IMR-90 (cell line): ENCODE measurements at regions not wholly inside any gene's neighbourhood (a gene's known extent, or its start where the extent isn't known, plus 50 kb on each side); places are given as distances from the start of the nearest gene placed in this dataset.

Source experiments
- ATAC-seq: fragments of 200-7000 bp; cut with Tn5 transposase; 2 replicates; pipeline ENCODE4 v1.9.1; 2020; ENCODE audit warnings: low read depth, mild to moderate bottlenecking, moderate library complexity
- BruUV-seq: library from RNA; stranded (reverse); fragments of 400-500 nt; replicated peaks from 2 replicates; lab custom pipeline; 2021; lab: Mats Ljungman, UMichigan
- CTCF ChIA-PET: fragments of 300-600 bp; formaldehyde crosslinking; extraction: SDS; loops from one replicate; lab custom pipeline; 2021; ENCODE audit warnings: antibody characterized with exemption; lab: Yijun Ruan, JAX
- POLR2A ChIA-PET: fragments of 300-600 bp; sonication (Branson Sonifier 250); formaldehyde crosslinking; loops from one replicate; lab custom pipeline; 2022; ENCODE audit warnings: antibody characterized with exemption; ENCODE audit not compliant: unreplicated experiment; lab: Charles Lee
- DNase-seq: peaks from one replicate; pipeline ENCODE4 v3.0.0; 2013
- H2AFZ ChIP-seq: replicated peaks from 2 replicates; pipeline ENCODE3; 2013; ENCODE audit warnings: low read length, mild to moderate bottlenecking; ENCODE audit not compliant: poor library complexity
- H2AK5ac ChIP-seq: 2 replicates; pipeline ENCODE4 v1.6.1; 2013; ENCODE audit warnings: low read depth, low read length, inconsistent platforms
- H2AK9ac ChIP-seq: replicated peaks from 2 replicates; pipeline ENCODE3; 2013; ENCODE audit warnings: mild to moderate bottlenecking, low read depth, low read length, moderate library complexity; ENCODE audit not compliant: poor library complexity
- H2BK120ac ChIP-seq: 2 replicates; pipeline ENCODE4 v1.6.1; 2013; ENCODE audit warnings: low read depth, low read length, inconsistent platforms
- H2BK15ac ChIP-seq: 3 replicates; pipeline ENCODE4 v1.6.1; 2013; ENCODE audit warnings: low read depth, low read length, inconsistent platforms
- H2BK20ac ChIP-seq: 2 replicates; pipeline ENCODE4 v1.6.1; 2013; ENCODE audit warnings: low read depth, mild to moderate bottlenecking, inconsistent platforms, low read length, moderate library complexity
- H2BK5ac ChIP-seq: 2 replicates; pipeline ENCODE4 v1.6.1; 2013; ENCODE audit warnings: mild to moderate bottlenecking, low read depth, low read length, inconsistent platforms; ENCODE audit not compliant: poor library complexity, severe bottlenecking
- H3K14ac ChIP-seq: replicated peaks from 2 replicates; pipeline ENCODE4 v1.6.1; 2013; ENCODE audit warnings: low read depth, low read length, inconsistent platforms
- H3K18ac ChIP-seq: 2 replicates; pipeline ENCODE4 v1.6.1; 2013; ENCODE audit warnings: low read depth, low read length, control low read depth
- H3K23ac ChIP-seq: 2 replicates; pipeline ENCODE4 v1.6.1; 2013; ENCODE audit warnings: low read depth, low read length, inconsistent platforms
- H3K27ac ChIP-seq: 2 replicates; pipeline ENCODE4 v1.5.1; 2013; ENCODE audit warnings: mild to moderate bottlenecking, control low read depth, low read length; ENCODE audit not compliant: insufficient read depth
- H3K27me3 ChIP-seq: 2 replicates; pipeline ENCODE4 v1.6.1; 2013; ENCODE audit warnings: low read length; ENCODE audit not compliant: control insufficient read depth, insufficient read depth
- H3K36me3 ChIP-seq: 2 replicates; pipeline ENCODE4 v1.6.1; 2013; ENCODE audit warnings: low read length, mixed read lengths; ENCODE audit not compliant: control insufficient read depth, insufficient read depth
- H3K4ac ChIP-seq: 2 replicates; pipeline ENCODE4 v1.6.1; 2013; ENCODE audit warnings: low read depth, low read length, inconsistent platforms
- H3K4me1 ChIP-seq: 2 replicates; pipeline ENCODE4 v1.6.1; 2013; ENCODE audit warnings: low read length, mixed read lengths; ENCODE audit not compliant: control insufficient read depth, insufficient read depth
- H3K4me2 ChIP-seq: 2 replicates; pipeline ENCODE4 v1.6.1; 2013; ENCODE audit warnings: low read depth, mild to moderate bottlenecking, control low read depth, low read length, moderate library complexity
- H3K4me3 ChIP-seq: 2 replicates; pipeline ENCODE4 v1.5.1; 2013; ENCODE audit warnings: low read depth, mild to moderate bottlenecking, control low read depth, low read length, moderate library complexity; ENCODE audit not compliant: insufficient read depth
- H3K56ac ChIP-seq: 2 replicates; pipeline ENCODE4 v1.6.1; 2013; ENCODE audit warnings: low read length, inconsistent platforms; ENCODE audit not compliant: insufficient read depth; ENCODE audit errors: extremely low read depth
- H3K79me1 ChIP-seq, 2 experiments: 2 replicates each; pipeline ENCODE4 v1.6.1; 2013; ENCODE audit warnings: low read length in 2 of 2, inconsistent platforms in 1 of 2, low read depth in 1 of 2
- H3K9ac ChIP-seq: 2 replicates; pipeline ENCODE4 v1.6.1; 2013; ENCODE audit warnings: low read depth, low read length, control low read depth
- H3K9me1 ChIP-seq: 2 replicates; pipeline ENCODE4 v1.6.1; 2013; ENCODE audit warnings: low read length, inconsistent platforms; ENCODE audit not compliant: insufficient read depth
- H3K9me3 ChIP-seq: 2 replicates; pipeline ENCODE4 v1.6.1; 2013; ENCODE audit warnings: low read length; ENCODE audit not compliant: control insufficient read depth, insufficient read depth
- H4K20me1 ChIP-seq: 2 replicates; pipeline ENCODE4 v1.6.1; 2013; ENCODE audit warnings: low read length, inconsistent platforms; ENCODE audit not compliant: insufficient read depth
- H4K5ac ChIP-seq: 2 replicates; pipeline ENCODE4 v1.6.1; 2013; ENCODE audit warnings: mild to moderate bottlenecking, low read depth, low read length, control low read depth
- H4K8ac ChIP-seq, 2 experiments: 2 replicates each; pipeline ENCODE4 v1.6.1; 2013; ENCODE audit warnings: low read depth in 2 of 2, low read length in 2 of 2, control low read depth in 1 of 2, inconsistent platforms in 1 of 2
- H4K91ac ChIP-seq: 2 replicates; pipeline ENCODE4 v1.6.1; 2013; ENCODE audit warnings: low read depth, low read length, inconsistent platforms; ENCODE audit not compliant: insufficient read depth
- BHLHE40 ChIP-seq: fragments of 150-350 bp; IDR thresholded peaks from 2 replicates; pipeline ENCODE4 v1.6.1; 2016; ENCODE audit warnings: mild to moderate bottlenecking, low read depth, low read length
- CEBPB ChIP-seq: IDR thresholded peaks from 2 replicates; pipeline ENCODE4 v1.6.1; 2012; ENCODE audit warnings: low read depth, low read length, improper control_type of control experiment
- CHD1 ChIP-seq: IDR thresholded peaks from 2 replicates; pipeline ENCODE4 v1.6.1; 2012; ENCODE audit warnings: low read depth, low read length, improper control_type of control experiment
- FOS ChIP-seq: fragments of 150-350 bp; IDR thresholded peaks from 2 replicates; pipeline ENCODE4 v1.6.1; 2016; ENCODE audit warnings: low read depth, low read length
- MAFK ChIP-seq: IDR thresholded peaks from 2 replicates; pipeline ENCODE4 v1.6.1; 2012; ENCODE audit warnings: low read depth, low read length, improper control_type of control experiment
- MAZ ChIP-seq: IDR thresholded peaks from 2 replicates; pipeline ENCODE4 v1.6.1; 2012; ENCODE audit warnings: low read depth, mild to moderate bottlenecking, low read length, improper control_type of control experiment, moderate library complexity, borderline replicate concordance
- MXI1 ChIP-seq: IDR thresholded peaks from 2 replicates; pipeline ENCODE4 v1.6.1; 2012; ENCODE audit warnings: low read depth, mild to moderate bottlenecking, low read length, moderate library complexity, borderline replicate concordance
- NFE2L2 ChIP-seq: fragments of 150-350 bp; IDR thresholded peaks from 2 replicates; pipeline ENCODE4 v1.6.1; 2016; ENCODE audit warnings: low read depth, mild to moderate bottlenecking, low read length
- POLR2A ChIP-seq: IDR thresholded peaks from 2 replicates; pipeline ENCODE4 v1.6.1; 2012; ENCODE audit warnings: mild to moderate bottlenecking, low read depth, low read length
- RAD21 ChIP-seq: IDR thresholded peaks from 2 replicates; pipeline ENCODE4 v1.6.1; 2012; ENCODE audit warnings: low read length, improper control_type of control experiment
- RCOR1 ChIP-seq: IDR thresholded peaks from 2 replicates; pipeline ENCODE4 v1.6.1; 2012; ENCODE audit warnings: mild to moderate bottlenecking, low read length, improper control_type of control experiment; ENCODE audit not compliant: insufficient replicate concordance
- RFX5 ChIP-seq: IDR thresholded peaks from 2 replicates; pipeline ENCODE4 v1.8.0; 2012; ENCODE audit warnings: low read depth, mild to moderate bottlenecking, low read length, moderate library complexity
- SMC3 ChIP-seq: fragments of 150-350 bp; IDR thresholded peaks from 2 replicates; pipeline ENCODE4 v1.6.1; 2016; ENCODE audit warnings: low read depth, mild to moderate bottlenecking, antibody characterized with exemption, low read length, moderate library complexity
- WGBS, 2 experiments: methylation state at CpG; one replicate each; pipeline versions ENCODE4 v1.1.5 to v1.1.7; 2013; ENCODE audit warnings: missing lambda C conversion rate in 2 of 2; ENCODE audit not compliant: insufficient read length in 1 of 2; ENCODE audit errors: extremely low coverage in 2 of 2; 5-methylcytosine and 5-hydroxymethylcytosine counted together
- dilution Hi-C: fragments of 300-500 bp; cut with HindIII; formaldehyde crosslinking; loops from one replicate; pipeline ENCODE4 v1.14.3; 2018; ENCODE audit warnings: low sequenced_read_pairs; ENCODE audit not compliant: unreplicated experiment
- in situ Hi-C: fragments of 300-500 bp; cut with MboI; formaldehyde crosslinking; loops from 3 replicates; pipeline ENCODE4 v1.14.3; 2019; ENCODE audit warnings: low sequenced_read_pairs, inconsistent platforms, mixed read lengths
- intact Hi-C: fragments of 100-400 bp; cut with micrococcal nuclease; formaldehyde crosslinking; loops from 2 replicates; pipeline ENCODE4 v1.10.0; 2022
- TF ChIP-seq, protein P1 (sequence below): conservative IDR thresholded peaks from 2 replicates; pipeline ENCODE4 v1.5.1; 2012; ENCODE audit warnings: mild to moderate bottlenecking, low read depth, low read length, improper control_type of control experiment
- TF ChIP-seq, protein P2 (sequence below): fragments of 150-350 bp; IDR thresholded peaks from 2 replicates; pipeline ENCODE4 v1.6.1; 2016; ENCODE audit warnings: low read depth, mild to moderate bottlenecking, low read length, moderate library complexity, borderline replicate concordance
- TF ChIP-seq, protein P3 (sequence below): fragments of 150-350 bp; IDR thresholded peaks from 2 replicates; pipeline ENCODE4 v1.6.1; 2017; ENCODE audit warnings: mild to moderate bottlenecking, antibody characterized with exemption, low read length, low read depth

DNA sequence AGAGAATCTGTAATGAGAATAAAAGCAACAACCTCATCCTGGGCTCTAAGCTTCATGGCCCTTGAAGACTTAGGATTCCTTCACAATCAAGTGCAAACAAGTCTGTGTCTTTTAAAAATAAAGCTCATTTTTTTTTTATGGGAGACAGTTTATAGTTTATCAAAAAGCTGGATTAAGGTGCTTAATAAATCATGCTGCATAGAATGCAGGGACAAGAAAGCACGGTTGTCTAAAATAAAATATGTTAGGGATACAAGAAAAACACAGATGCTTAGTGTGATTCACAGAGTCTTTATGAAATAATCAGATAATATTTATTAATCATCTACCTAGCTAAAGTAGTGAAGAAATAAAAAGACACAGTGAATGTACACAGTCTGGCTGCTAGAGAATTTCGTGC is 2045.9 kb upstream of the WWC1 start:
- Histone ChIP-seq H4K5ac (no peak overlapping the region), H3K9me3 (peaks cover 2% of the 10 kb centered on the region; the same call in 1 of the 2 replicates), H3K79me1 (no peaks in the 10 kb centered on the region), H3K4ac (no peak overlapping the region), H3K36me3 (no peaks in the 10 kb centered on the region), H2BK20ac (no peak overlapping the region), H3K18ac (no peak overlapping the region), H4K20me1 (no peaks in the 10 kb centered on the region), H2AK5ac (no peak overlapping the region), H3K4me3 (no peak overlapping the region), H2BK15ac (no peak overlapping the region), H3K9me1 (no peaks in the 10 kb centered on the region), H2AFZ (no peak overlapping the region), H3K9ac (no peak overlapping the region), H3K27ac (no peak overlapping the region), H4K8ac (no peak overlapping the region), H2BK120ac (no peak overlapping the region), H3K27me3 (no peaks in the 10 kb centered on the region), H2BK5ac (no peak overlapping the region), H4K91ac (no peak overlapping the region), H3K4me1 (no peaks in the 10 kb centered on the region), H3K4me2 (no peak overlapping the region), H3K23ac (no peak overlapping the region), H3K14ac (no peak overlapping the region), H3K56ac (no peak overlapping the region), H2AK9ac (no peak overlapping the region)
- no peak for DNase-seq
- ChIA-PET POLR2A (no interaction called here), CTCF (no interaction called here)
- BruUV-seq = no TSS peak
- in situ Hi-C loops = no loop called here
- intact Hi-C loops = no loop called here
- no CpG with 5 or more reads among the region's 2 CpGs for WGBS, 2 experiments
- ATAC-seq = no peak
- TF ChIP-seq RCOR1 (no peak), MAZ (no peak), POLR2A (no peak), CHD1 (no peak), RAD21 (no peak), BHLHE40 (no peak), RFX5 (no peak), SMC3 (no peak), MXI1 (no peak), NFE2L2 (no peak), CEBPB (no peak), FOS (no peak), MAFK (no peak)
- TF ChIP-seq, protein P1, sequence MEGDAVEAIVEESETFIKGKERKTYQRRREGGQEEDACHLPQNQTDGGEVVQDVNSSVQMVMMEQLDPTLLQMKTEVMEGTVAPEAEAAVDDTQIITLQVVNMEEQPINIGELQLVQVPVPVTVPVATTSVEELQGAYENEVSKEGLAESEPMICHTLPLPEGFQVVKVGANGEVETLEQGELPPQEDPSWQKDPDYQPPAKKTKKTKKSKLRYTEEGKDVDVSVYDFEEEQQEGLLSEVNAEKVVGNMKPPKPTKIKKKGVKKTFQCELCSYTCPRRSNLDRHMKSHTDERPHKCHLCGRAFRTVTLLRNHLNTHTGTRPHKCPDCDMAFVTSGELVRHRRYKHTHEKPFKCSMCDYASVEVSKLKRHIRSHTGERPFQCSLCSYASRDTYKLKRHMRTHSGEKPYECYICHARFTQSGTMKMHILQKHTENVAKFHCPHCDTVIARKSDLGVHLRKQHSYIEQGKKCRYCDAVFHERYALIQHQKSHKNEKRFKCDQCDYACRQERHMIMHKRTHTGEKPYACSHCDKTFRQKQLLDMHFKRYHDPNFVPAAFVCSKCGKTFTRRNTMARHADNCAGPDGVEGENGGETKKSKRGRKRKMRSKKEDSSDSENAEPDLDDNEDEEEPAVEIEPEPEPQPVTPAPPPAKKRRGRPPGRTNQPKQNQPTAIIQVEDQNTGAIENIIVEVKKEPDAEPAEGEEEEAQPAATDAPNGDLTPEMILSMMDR = no peak
- TF ChIP-seq, protein P2, sequence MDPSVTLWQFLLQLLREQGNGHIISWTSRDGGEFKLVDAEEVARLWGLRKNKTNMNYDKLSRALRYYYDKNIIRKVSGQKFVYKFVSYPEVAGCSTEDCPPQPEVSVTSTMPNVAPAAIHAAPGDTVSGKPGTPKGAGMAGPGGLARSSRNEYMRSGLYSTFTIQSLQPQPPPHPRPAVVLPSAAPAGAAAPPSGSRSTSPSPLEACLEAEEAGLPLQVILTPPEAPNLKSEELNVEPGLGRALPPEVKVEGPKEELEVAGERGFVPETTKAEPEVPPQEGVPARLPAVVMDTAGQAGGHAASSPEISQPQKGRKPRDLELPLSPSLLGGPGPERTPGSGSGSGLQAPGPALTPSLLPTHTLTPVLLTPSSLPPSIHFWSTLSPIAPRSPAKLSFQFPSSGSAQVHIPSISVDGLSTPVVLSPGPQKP = no peak
- TF ChIP-seq, protein P3, sequence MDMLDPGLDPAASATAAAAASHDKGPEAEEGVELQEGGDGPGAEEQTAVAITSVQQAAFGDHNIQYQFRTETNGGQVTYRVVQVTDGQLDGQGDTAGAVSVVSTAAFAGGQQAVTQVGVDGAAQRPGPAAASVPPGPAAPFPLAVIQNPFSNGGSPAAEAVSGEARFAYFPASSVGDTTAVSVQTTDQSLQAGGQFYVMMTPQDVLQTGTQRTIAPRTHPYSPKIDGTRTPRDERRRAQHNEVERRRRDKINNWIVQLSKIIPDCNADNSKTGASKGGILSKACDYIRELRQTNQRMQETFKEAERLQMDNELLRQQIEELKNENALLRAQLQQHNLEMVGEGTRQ = no peak
- dilution Hi-C loops = no loop called here
